Endothelial cell of umbilical vein (primary cell): ENCODE measurements at regions not wholly inside any gene's neighbourhood (a gene's known extent, or its start where the extent isn't known, plus 50 kb on each side); places are given as distances from the start of the nearest gene placed in this dataset.

Experiments used
- BruUV-seq: library from RNA; stranded (reverse); fragments of 400-500 nt; replicated peaks from 2 replicates; lab custom pipeline; 2021; lab: Mats Ljungman, UMichigan
- CTCF ChIA-PET: fragments of 300-600, 350-600 bp; sonication (Branson Sonifier 250); formaldehyde crosslinking; loops from one replicate; lab custom pipeline; 2021; ENCODE audit warnings: antibody characterized with exemption, inconsistent platforms; lab: Charles Lee
- POLR2A ChIA-PET: fragments of 300-600, 350-600 bp; sonication (Branson Sonifier 250); formaldehyde crosslinking; loops from one replicate; lab custom pipeline; 2021; ENCODE audit warnings: antibody characterized with exemption, inconsistent platforms; lab: Charles Lee
- DNase-seq: peaks from one replicate; pipeline ENCODE4 v3.0.0-alpha.2; 2011; ENCODE audit warnings: low read depth, low spot score
- FAIRE-seq: peaks from 2 replicates; lab custom pipeline; 2011; peaks lifted over from hg19 to GRCh38; lab: Jason Lieb, UNC
- H2AFZ ChIP-seq: 2 replicates; pipeline ENCODE4 v1.6.0; 2012; ENCODE audit warnings: low read depth, low read length, control low read depth, inconsistent platforms
- H3K27ac ChIP-seq: 2 replicates; pipeline ENCODE4 v1.5.1; 2011; ENCODE audit warnings: low read depth, mild to moderate bottlenecking, control low read depth, low read length, moderate library complexity; ENCODE audit not compliant: insufficient read depth
- H3K27me3 ChIP-seq, 2 experiments: 2 replicates each; pipeline versions ENCODE4 v1.6.0 to v1.6.1; 2011; ENCODE audit warnings: low read length in 2 of 2, mixed read lengths in 1 of 2; ENCODE audit not compliant: control insufficient read depth in 2 of 2, insufficient read depth in 2 of 2
- H3K36me3 ChIP-seq, 2 experiments: 2 replicates in 1 of 2; 3 replicates in 1 of 2; pipeline ENCODE4 v1.5.1; 2011; ENCODE audit warnings: low read length in 2 of 2, mild to moderate bottlenecking in 1 of 2, moderate library complexity in 1 of 2; ENCODE audit not compliant: control insufficient read depth in 2 of 2, insufficient read depth in 2 of 2; ENCODE audit errors: extremely low read depth in 1 of 2
- H3K4me1 ChIP-seq: 3 replicates; pipeline ENCODE4 v1.5.1; 2011; ENCODE audit warnings: mild to moderate bottlenecking, low read length; ENCODE audit not compliant: control insufficient read depth, insufficient read depth; ENCODE audit errors: extremely low read depth
- H3K4me2 ChIP-seq: 2 replicates; pipeline ENCODE4 v1.6.1; 2011; ENCODE audit warnings: low read length, control low read depth, mixed read lengths; ENCODE audit not compliant: insufficient read depth
- H3K4me3 ChIP-seq, 3 experiments: fragments of 200-600 bp in 1 of 3; sonication (generic), shearing (Covaris generic) in 1 of 3; replicated peaks in 1 of 3; 2 replicates each; pipeline ENCODE4 v1.5.1; 2011 to 2016; ENCODE audit warnings: control low read depth in 3 of 3, low read length in 3 of 3, mild to moderate bottlenecking in 2 of 3, inconsistent platforms in 1 of 3, low read depth in 1 of 3, moderate library complexity in 1 of 3; ENCODE audit not compliant: insufficient read depth in 1 of 3
- H3K79me2 ChIP-seq: 2 replicates; pipeline ENCODE4 v1.6.0; 2012; ENCODE audit warnings: low read length, inconsistent platforms; ENCODE audit not compliant: control insufficient read depth, insufficient read depth
- H3K9ac ChIP-seq: replicated peaks from 2 replicates; pipeline ENCODE3; 2011; ENCODE audit warnings: low read length, control low read depth; ENCODE audit not compliant: insufficient read depth; ENCODE audit errors: extremely low read depth
- H3K9me1 ChIP-seq: replicated peaks from 3 replicates; pipeline ENCODE4 v1.6.0; 2011; ENCODE audit warnings: mild to moderate bottlenecking, low read length; ENCODE audit not compliant: control insufficient read depth, insufficient read depth; ENCODE audit errors: extremely low read depth
- H3K9me3 ChIP-seq: replicated peaks from 2 replicates; pipeline ENCODE4 v1.5.1; 2012; ENCODE audit warnings: low read length, inconsistent platforms; ENCODE audit not compliant: control insufficient read depth, insufficient read depth
- H4K20me1 ChIP-seq: replicated peaks from 2 replicates; pipeline ENCODE3; 2011; ENCODE audit warnings: mild to moderate bottlenecking, low read length; ENCODE audit not compliant: control insufficient read depth, insufficient read depth; ENCODE audit errors: extremely low read depth
- EZH2 ChIP-seq: IDR thresholded peaks from 2 replicates; pipeline ENCODE4 v1.6.1; 2012; ENCODE audit warnings: borderline replicate concordance, low read depth, mild to moderate bottlenecking, moderate library complexity, low read length, inconsistent platforms; ENCODE audit not compliant: severe bottlenecking
- FOS ChIP-seq: IDR thresholded peaks from 2 replicates; pipeline ENCODE4 v1.6.1; 2011; ENCODE audit warnings: mild to moderate bottlenecking, low read length, moderate library complexity, borderline replicate concordance; ENCODE audit not compliant: insufficient read depth
- GATA2 ChIP-seq: IDR thresholded peaks from 2 replicates; pipeline ENCODE4 v1.7.0; 2011; ENCODE audit warnings: low read depth, mild to moderate bottlenecking, moderate library complexity, mixed read lengths, low read length; ENCODE audit not compliant: insufficient read length, insufficient read depth
- JUN ChIP-seq: IDR thresholded peaks from 2 replicates; pipeline ENCODE4 v1.6.1; 2011; ENCODE audit warnings: borderline replicate concordance, low read depth; ENCODE audit not compliant: insufficient read length, insufficient read depth
- MYC ChIP-seq: IDR thresholded peaks from one replicate; pipeline ENCODE4 v1.6.1; 2011; ENCODE audit warnings: mild to moderate bottlenecking, low read depth, low read length
- POLR2A ChIP-seq: IDR thresholded peaks from 2 replicates; pipeline ENCODE4 v1.6.1; 2012; ENCODE audit warnings: low read depth, mild to moderate bottlenecking, control low read depth, low read length
- POLR2AphosphoS5 ChIP-seq: IDR thresholded peaks from 2 replicates; pipeline ENCODE4 v1.6.1; 2012; ENCODE audit warnings: low read depth, mild to moderate bottlenecking, control low read depth, low read length, moderate library complexity; ENCODE audit not compliant: insufficient read depth
- dilution Hi-C: fragments of 300-500 bp; cut with MboI; formaldehyde crosslinking; loops from one replicate; pipeline ENCODE4 v1.15.0; 2019; ENCODE audit warnings: low sequenced_read_pairs; ENCODE audit not compliant: extremely low pct_ligation_motif_present
- intact Hi-C: fragments of 100-400 bp; cut with micrococcal nuclease; formaldehyde crosslinking; loops from one replicate; pipeline ENCODE4 v1.10.0; 2022
- TF ChIP-seq, protein P1 (sequence below), 2 donors: IDR thresholded peaks; 1 replicate in 1 of 2; 2 replicates in 1 of 2; pipeline ENCODE4 v1.5.1; 2011; ENCODE audit warnings: low read length in 2 of 2, mild to moderate bottlenecking in 2 of 2, moderate library complexity in 2 of 2, control low read depth in 1 of 2, inconsistent platforms in 1 of 2, low read depth in 1 of 2; ENCODE audit not compliant: insufficient read depth in 1 of 2; ENCODE audit errors: extremely low read depth in 1 of 2
- TF ChIP-seq, protein P2 (sequence below): IDR thresholded peaks from 2 replicates; pipeline ENCODE4 v1.6.1; 2011; ENCODE audit not compliant: insufficient read depth, insufficient read length

DNA sequence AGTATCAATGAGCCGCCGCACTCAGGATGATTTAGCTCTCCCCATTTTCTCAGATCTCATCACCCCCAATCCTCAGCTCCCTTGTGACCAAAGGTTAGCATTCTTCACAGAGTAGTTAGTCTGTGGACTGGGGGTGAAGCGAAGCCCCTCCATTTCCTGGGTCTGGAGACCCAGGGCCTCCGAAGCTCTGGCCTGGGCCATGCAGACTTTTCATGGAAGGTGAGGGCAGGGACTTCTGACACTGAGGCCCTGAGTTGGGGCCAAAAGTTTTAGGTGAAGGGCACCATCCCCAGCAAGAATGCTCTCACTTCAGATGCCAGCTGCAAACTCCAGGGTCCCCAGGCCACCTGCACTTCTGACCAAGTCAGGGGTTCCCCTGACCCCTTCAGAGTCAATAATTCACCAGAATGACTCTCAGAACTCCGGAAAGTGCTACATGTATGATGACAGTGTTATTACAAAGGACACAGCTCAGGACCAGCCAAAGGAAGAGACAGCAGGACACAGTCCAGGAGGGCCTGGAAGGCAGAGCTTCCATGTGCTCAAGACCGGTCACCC, 65.7 kb upstream of the DUSP22 start:
- FAIRE-seq (no peak), DNase-seq (no peak)
- Histone ChIP-seq H2AFZ (no peak overlapping the region), H3K4me2 (no peak overlapping the region), H3K27me3 (no peaks in the 10 kb centered on the region), H4K20me1 (no peaks in the 10 kb centered on the region), H3K36me3 (no peaks in the 10 kb centered on the region), H3K9me1 (no peaks in the 10 kb centered on the region), H3K4me1 (peaks cover under 1% of the 10 kb centered on the region), H3K4me3 (no peak overlapping the region), H3K79me2 (no peaks in the 10 kb centered on the region), H3K27ac (no peak overlapping the region), H3K9me3 (no peaks in the 10 kb centered on the region), H3K9ac (no peak overlapping the region)
- no TSS peak for BruUV-seq
- intact Hi-C loops (no loop called here), dilution Hi-C loops (no loop called here)
- TF ChIP-seq POLR2A, result no peak
- no peak for TF ChIP-seq EZH2
- TF ChIP-seq, protein P1, sequence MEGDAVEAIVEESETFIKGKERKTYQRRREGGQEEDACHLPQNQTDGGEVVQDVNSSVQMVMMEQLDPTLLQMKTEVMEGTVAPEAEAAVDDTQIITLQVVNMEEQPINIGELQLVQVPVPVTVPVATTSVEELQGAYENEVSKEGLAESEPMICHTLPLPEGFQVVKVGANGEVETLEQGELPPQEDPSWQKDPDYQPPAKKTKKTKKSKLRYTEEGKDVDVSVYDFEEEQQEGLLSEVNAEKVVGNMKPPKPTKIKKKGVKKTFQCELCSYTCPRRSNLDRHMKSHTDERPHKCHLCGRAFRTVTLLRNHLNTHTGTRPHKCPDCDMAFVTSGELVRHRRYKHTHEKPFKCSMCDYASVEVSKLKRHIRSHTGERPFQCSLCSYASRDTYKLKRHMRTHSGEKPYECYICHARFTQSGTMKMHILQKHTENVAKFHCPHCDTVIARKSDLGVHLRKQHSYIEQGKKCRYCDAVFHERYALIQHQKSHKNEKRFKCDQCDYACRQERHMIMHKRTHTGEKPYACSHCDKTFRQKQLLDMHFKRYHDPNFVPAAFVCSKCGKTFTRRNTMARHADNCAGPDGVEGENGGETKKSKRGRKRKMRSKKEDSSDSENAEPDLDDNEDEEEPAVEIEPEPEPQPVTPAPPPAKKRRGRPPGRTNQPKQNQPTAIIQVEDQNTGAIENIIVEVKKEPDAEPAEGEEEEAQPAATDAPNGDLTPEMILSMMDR (IDR thresholded peaks at IDR 0.05; ENCODE audit: extremely low read depth in 1 of 2, insufficient read depth in 1 of 2, low read depth in 1 of 2, low read length in 2 of 2), result no peak
- no peak for TF ChIP-seq FOS
- TF ChIP-seq POLR2AphosphoS5, result no peak
- no peak for TF ChIP-seq MYC
- TF ChIP-seq, protein P2, sequence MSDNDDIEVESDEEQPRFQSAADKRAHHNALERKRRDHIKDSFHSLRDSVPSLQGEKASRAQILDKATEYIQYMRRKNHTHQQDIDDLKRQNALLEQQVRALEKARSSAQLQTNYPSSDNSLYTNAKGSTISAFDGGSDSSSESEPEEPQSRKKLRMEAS, result no peak
- no peak for TF ChIP-seq JUN
- TF ChIP-seq GATA2, result no peak
- CTCF ChIA-PET, result interaction anchor here (1.2 kb wide), 1 partner anchor 9 kb away, joined by 4 read pairs; no protein-coding TSS in a partner anchor
- POLR2A ChIA-PET, result no interaction called here
